ENCODE measurements at regions not wholly inside any gene's neighbourhood (a gene's known extent, or its start where the extent isn't known, plus 50 kb on each side); places are given as distances from the start of the nearest gene placed in this dataset.

GRCh38 chr15:34520566-34520965 is 62.9 kb downstream of the GOLGA8B start:
- no peak for TF ChIP-seq CTCF (IDR thresholded peaks at IDR 0.05; ENCODE audit: low read depth, low read length, poor library complexity, severe bottlenecking)
- TF ChIP-seq EZH2phosphoT487 (IDR thresholded peaks at IDR 0.05; ENCODE audit: borderline replicate concordance, low read length) = no peak
